Gastroesophageal sphincter (tissue), 3 donors: ENCODE measurements at regions not wholly inside any gene's neighbourhood (a gene's known extent, or its start where the extent isn't known, plus 50 kb on each side); places are given as distances from the start of the nearest gene placed in this dataset.

ENCODE experiments used
- CTCF ChIP-seq, 4 experiments: fragments of 200-600 bp in 2 of 4; fragments of 450-650 bp in 2 of 4; sonication (generic) in 1 of 4; IDR thresholded peaks; one replicate each; pipeline ENCODE4 v1.5.1; 2017 to 2019; ENCODE audit warnings: antibody characterized with exemption in 4 of 4, mild to moderate bottlenecking in 2 of 4, moderate library complexity in 2 of 4
- EP300 ChIP-seq: sonication (generic); formaldehyde crosslinking; IDR thresholded peaks from one replicate; pipeline ENCODE4 v1.6.1; 2017; ENCODE audit warnings: antibody characterized with exemption, mild to moderate bottlenecking
- POLR2A ChIP-seq, 2 donors: fragments of 450-650 bp; IDR thresholded peaks; one replicate each; pipeline ENCODE4 v1.6.1; 2017; ENCODE audit warnings: antibody characterized with exemption in 2 of 2, mild to moderate bottlenecking in 2 of 2, moderate library complexity in 1 of 2

DNA sequence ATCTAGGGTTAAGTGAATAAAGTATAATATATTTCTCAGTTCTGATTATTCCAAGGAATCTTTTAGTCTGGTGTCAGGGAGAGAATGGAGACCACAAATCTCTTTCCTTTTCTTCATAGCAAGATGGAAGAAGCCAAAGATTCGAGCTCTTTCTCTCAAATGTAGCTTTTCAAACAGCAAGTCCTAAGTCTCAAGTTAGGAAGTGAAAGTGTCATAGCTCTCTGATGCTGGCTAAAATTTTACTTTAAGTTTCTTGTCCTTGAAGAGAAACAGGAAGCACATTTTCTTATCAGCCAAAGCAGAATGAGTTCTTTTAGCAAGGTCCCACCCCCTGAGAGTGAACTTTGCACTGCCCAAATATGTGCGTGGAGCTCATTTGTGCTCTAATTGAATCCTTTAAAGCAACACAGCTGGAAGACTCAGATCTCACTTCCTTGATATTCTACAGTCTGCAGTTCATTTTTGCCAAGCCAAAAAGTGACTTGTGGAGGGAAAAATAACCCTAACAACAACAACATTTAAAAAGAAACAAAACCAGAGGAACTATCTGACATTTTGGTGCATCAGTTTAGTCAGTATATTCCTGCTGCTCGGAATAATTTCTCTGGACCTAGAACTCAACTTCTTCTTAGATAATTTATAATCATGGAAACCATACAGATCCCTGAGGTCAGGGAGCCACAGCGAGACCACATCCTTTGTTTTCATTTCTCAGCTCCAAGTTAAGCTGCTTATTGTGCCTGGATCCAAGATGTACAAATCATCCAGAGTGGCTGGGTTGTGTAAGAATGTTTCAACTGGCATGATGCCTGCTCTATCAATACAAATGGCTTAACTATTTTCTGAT is 238.7 kb upstream of the P2RY1 start:
- no peak for TF ChIP-seq POLR2A (IDR thresholded peaks at IDR 0.05)
- no peak for TF ChIP-seq CTCF (IDR thresholded peaks at IDR 0.05)
- TF ChIP-seq EP300: no peak
